ENCODE measurements at regions not wholly inside any gene's neighbourhood (a gene's known extent, or its start where the extent isn't known, plus 50 kb on each side); places are given as distances from the start of the nearest gene placed in this dataset.

- no peak for DNase-seq (ENCODE audit: low read depth in 3 of 3, low spot score in 2 of 3)
These were observed 1110.4 kb downstream of the XPNPEP1 start for GRCh38 chr10:108812906-108813305.

- DNase-seq (ENCODE audit: low read depth in 3 of 3, low spot score in 2 of 3), result no peak
These were observed 1111.0 kb downstream of the XPNPEP1 start for GRCh38 chr10:108812296-108812695.

GRCh38 chr10:108808228-108808627 lies 1115.1 kb downstream of the XPNPEP1 start:
- DNase-seq (ENCODE audit: low read depth in 3 of 3, low spot score in 2 of 3), result no peak

GRCh38 chr10:108801775-108802517 lies 1121.4 kb downstream of the XPNPEP1 start:
- DNase-seq (ENCODE audit: low read depth in 3 of 3, low spot score in 2 of 3), result no peak

GRCh38 chr10:108801220-108801619 lies 1122.1 kb downstream of the XPNPEP1 start:
- DNase-seq (ENCODE audit: low read depth in 3 of 3, low spot score in 2 of 3), result no peak

GRCh38 chr10:108797573-108797972 lies 1125.7 kb downstream of the XPNPEP1 start:
- no peak for DNase-seq (ENCODE audit: low read depth in 3 of 3, low spot score in 2 of 3)

- no peak for DNase-seq (ENCODE audit: low read depth in 3 of 3, low spot score in 2 of 3)
These were observed 1131.4 kb downstream of the XPNPEP1 start for GRCh38 chr10:108791794-108792474.

- DNase-seq (ENCODE audit: low read depth in 3 of 3, low spot score in 2 of 3), result no peak
These were observed 1132.3 kb downstream of the XPNPEP1 start for GRCh38 chr10:108791030-108791429.

GRCh38 chr10:108789919-108790318 lies 1133.4 kb downstream of the XPNPEP1 start:
- no peak for DNase-seq (ENCODE audit: low read depth in 3 of 3, low spot score in 2 of 3)

- no peak for DNase-seq (ENCODE audit: low read depth in 3 of 3, low spot score in 2 of 3)
These were observed 1134.0 kb downstream of the XPNPEP1 start for GRCh38 chr10:108789336-108789735.

GRCh38 chr10:108788891-108789290 lies 1134.4 kb downstream of the XPNPEP1 start:
- DNase-seq (ENCODE audit: low read depth in 3 of 3, low spot score in 2 of 3), result no peak

GRCh38 chr10:108787932-108788331 lies 1135.4 kb downstream of the XPNPEP1 start:
- no peak for DNase-seq (ENCODE audit: low read depth in 3 of 3, low spot score in 2 of 3)

- DNase-seq (ENCODE audit: low read depth in 3 of 3, low spot score in 2 of 3), result no peak
These were observed 1138.3 kb downstream of the XPNPEP1 start for GRCh38 chr10:108785011-108785410.

GRCh38 chr10:108784534-108784933 lies 1138.8 kb downstream of the XPNPEP1 start:
- DNase-seq (ENCODE audit: low read depth in 3 of 3, low spot score in 2 of 3), result no peak

- DNase-seq (ENCODE audit: low read depth in 3 of 3, low spot score in 2 of 3), result no peak
These were observed 1139.4 kb downstream of the XPNPEP1 start for GRCh38 chr10:108783897-108784296.

- no peak for DNase-seq (ENCODE audit: low read depth in 3 of 3, low spot score in 2 of 3)
These were observed 1140.9 kb downstream of the XPNPEP1 start for GRCh38 chr10:108782411-108782810.

- DNase-seq (ENCODE audit: low read depth in 3 of 3, low spot score in 2 of 3), result no peak
These were observed 1143.8 kb downstream of the XPNPEP1 start for GRCh38 chr10:108779501-108779900.

- DNase-seq (ENCODE audit: low read depth in 3 of 3, low spot score in 2 of 3), result no peak
These were observed 1147.3 kb downstream of the XPNPEP1 start for GRCh38 chr10:108775911-108776475.

- no peak for DNase-seq (ENCODE audit: low read depth in 3 of 3, low spot score in 2 of 3)
These were observed 1152.2 kb downstream of the XPNPEP1 start for GRCh38 chr10:108771106-108771505.

GRCh38 chr10:108765794-108766193 lies 1157.5 kb downstream of the XPNPEP1 start:
- no peak for DNase-seq (ENCODE audit: low read depth in 3 of 3, low spot score in 2 of 3)

- DNase-seq (ENCODE audit: low read depth in 3 of 3, low spot score in 2 of 3), result no peak
These were observed 1165.4 kb downstream of the XPNPEP1 start for GRCh38 chr10:108757946-108758345.

- no peak for DNase-seq (ENCODE audit: low read depth in 3 of 3, low spot score in 2 of 3)
These were observed 1167.7 kb downstream of the XPNPEP1 start for GRCh38 chr10:108755646-108756045.

Measured in right renal cortex interstitium (tissue), 3 donors.